OCI-LY3 (cell line): ENCODE measurements at regions not wholly inside any gene's neighbourhood (a gene's known extent, or its start where the extent isn't known, plus 50 kb on each side); places are given as distances from the start of the nearest gene placed in this dataset.

Experiments
- CTCF ChIP-seq: fragments of 200-600, 300-600 bp; sonication (generic); IDR thresholded peaks from 2 replicates; pipeline ENCODE4 v1.5.1; 2014; ENCODE audit warnings: antibody characterized with exemption, low read length, low read depth
- EZH2phosphoT487 ChIP-seq: fragments of 200-600 bp; shearing (Covaris generic); IDR thresholded peaks from 2 replicates; pipeline ENCODE4 v1.6.1; 2018; ENCODE audit warnings: antibody characterized with exemption, mixed run types, low read depth

- TF ChIP-seq CTCF (no peak), EZH2phosphoT487 (no peak)
These were observed 347.2 kb downstream of the SOX9 start for GRCh38 chr17:72467841-72468653.
